SU-DHL-6 (cell line): ENCODE measurements at regions not wholly inside any gene's neighbourhood (a gene's known extent, or its start where the extent isn't known, plus 50 kb on each side); places are given as distances from the start of the nearest gene placed in this dataset.

Source experiments
- EZH2phosphoT487 ChIP-seq: fragments of 200-600 bp; sonication (generic), shearing (Covaris generic); conservative IDR thresholded peaks from 2 replicates; pipeline ENCODE4 v1.6.1; 2018; ENCODE audit warnings: mild to moderate bottlenecking, antibody characterized with exemption, low read length, moderate library complexity, mixed read lengths
- TF ChIP-seq, protein P1 (sequence below): fragments of 200-600 bp; sonication (generic); IDR thresholded peaks from one replicate; pipeline ENCODE4 v1.5.1; 2017; ENCODE audit warnings: antibody characterized with exemption, mild to moderate bottlenecking, low read length, moderate library complexity; ENCODE audit not compliant: insufficient read depth, poor library complexity, severe bottlenecking

- TF ChIP-seq, protein P1, sequence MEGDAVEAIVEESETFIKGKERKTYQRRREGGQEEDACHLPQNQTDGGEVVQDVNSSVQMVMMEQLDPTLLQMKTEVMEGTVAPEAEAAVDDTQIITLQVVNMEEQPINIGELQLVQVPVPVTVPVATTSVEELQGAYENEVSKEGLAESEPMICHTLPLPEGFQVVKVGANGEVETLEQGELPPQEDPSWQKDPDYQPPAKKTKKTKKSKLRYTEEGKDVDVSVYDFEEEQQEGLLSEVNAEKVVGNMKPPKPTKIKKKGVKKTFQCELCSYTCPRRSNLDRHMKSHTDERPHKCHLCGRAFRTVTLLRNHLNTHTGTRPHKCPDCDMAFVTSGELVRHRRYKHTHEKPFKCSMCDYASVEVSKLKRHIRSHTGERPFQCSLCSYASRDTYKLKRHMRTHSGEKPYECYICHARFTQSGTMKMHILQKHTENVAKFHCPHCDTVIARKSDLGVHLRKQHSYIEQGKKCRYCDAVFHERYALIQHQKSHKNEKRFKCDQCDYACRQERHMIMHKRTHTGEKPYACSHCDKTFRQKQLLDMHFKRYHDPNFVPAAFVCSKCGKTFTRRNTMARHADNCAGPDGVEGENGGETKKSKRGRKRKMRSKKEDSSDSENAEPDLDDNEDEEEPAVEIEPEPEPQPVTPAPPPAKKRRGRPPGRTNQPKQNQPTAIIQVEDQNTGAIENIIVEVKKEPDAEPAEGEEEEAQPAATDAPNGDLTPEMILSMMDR = no peak
- TF ChIP-seq EZH2phosphoT487 = no peak
These were observed 76.0 kb upstream of the KIT start for GRCh38 chr4:54581807-54582206.
